Stomach (tissue), 8 donors: ENCODE measurements at regions not wholly inside any gene's neighbourhood (a gene's known extent, or its start where the extent isn't known, plus 50 kb on each side); places are given as distances from the start of the nearest gene placed in this dataset.

ENCODE experiments used
- DNase-seq, 2 donors: peaks; one replicate each; pipeline versions ENCODE4 v3.0.0 to v3.0.0-alpha.2; 2013 to 2019
- H3K27ac ChIP-seq, 5 donors: fragments of 200-600 bp in 4 of 5; sonication (generic) in 4 of 5; one replicate each; pipeline ENCODE4 v1.5.1; 2013 to 2019; ENCODE audit warnings: mild to moderate bottlenecking in 1 of 5, moderate library complexity in 1 of 5
- H3K27me3 ChIP-seq, 3 donors: fragments of 200-600 bp; sonication (generic); one replicate each; pipeline ENCODE4 v1.5.1; 2017 to 2019; ENCODE audit warnings: mixed run types in 1 of 3
- H3K36me3 ChIP-seq, 4 donors: fragments of 200-600 bp; sonication (generic); 1 replicate in 3 of 4; 2 replicates in 1 of 4; pipeline ENCODE4 v1.5.1; 2016 to 2019
- H3K4me1 ChIP-seq, 4 donors: fragments of 200-600 bp; sonication (generic); one replicate each; pipeline ENCODE4 v1.5.1; 2016 to 2019
- H3K4me3 ChIP-seq, 4 donors: fragments of 200-600 bp; sonication (generic) in 3 of 4; one replicate each; pipeline ENCODE4 v1.5.1; 2016 to 2019; ENCODE audit warnings: mild to moderate bottlenecking in 1 of 4
- H3K9me3 ChIP-seq, 4 donors: fragments of 200-600 bp; sonication (generic); one replicate each; pipeline ENCODE4 v1.5.1; 2016 to 2019
- EP300 ChIP-seq: sonication (generic); formaldehyde crosslinking; IDR thresholded peaks from one replicate; pipeline ENCODE4 v1.6.1; 2017; ENCODE audit warnings: antibody characterized with exemption
- POLR2A ChIP-seq, 4 donors: fragments of 450-650 bp; IDR thresholded peaks; one replicate each; pipeline ENCODE4 v1.6.1; 2016; ENCODE audit warnings: antibody characterized with exemption in 4 of 4, control low read depth in 2 of 4, mild to moderate bottlenecking in 1 of 4, moderate library complexity in 1 of 4
- POLR2AphosphoS5 ChIP-seq, 3 donors: sonication (generic); formaldehyde crosslinking; IDR thresholded peaks; one replicate each; pipeline ENCODE4 v1.6.1; 2016; ENCODE audit warnings: antibody characterized with exemption in 3 of 3
- WGBS, 5 donors: extraction: QIAGEN DNeasy Blood & Tissue Kit in 3 of 5; methylation state at CpG; one replicate each; pipeline versions ENCODE4 v1.1.5 to v1.1.7; 2013 to 2018; 5-methylcytosine and 5-hydroxymethylcytosine counted together
- intact Hi-C: fragments of 100-400 bp; cut with DNase I; formaldehyde crosslinking; loops from one replicate; pipeline ENCODE4 v1.15.1; 2023; ENCODE audit warnings: low total_unique reads
- TF ChIP-seq, protein P1 (sequence below), 7 experiments: fragments of 450-650 bp in 4 of 7; fragments of 200-600 bp in 3 of 7; sonication (generic) in 3 of 7; IDR thresholded peaks; one replicate each; pipeline ENCODE4 v1.5.1; 2016 to 2019; ENCODE audit warnings: antibody characterized with exemption in 7 of 7, control low read depth in 2 of 7, mild to moderate bottlenecking in 1 of 7
- donor health status: healthy with polysubstance abuse.
- donor health status: Bipolar disorder and iron deficiency.
- donor health status: healthy.

DNA sequence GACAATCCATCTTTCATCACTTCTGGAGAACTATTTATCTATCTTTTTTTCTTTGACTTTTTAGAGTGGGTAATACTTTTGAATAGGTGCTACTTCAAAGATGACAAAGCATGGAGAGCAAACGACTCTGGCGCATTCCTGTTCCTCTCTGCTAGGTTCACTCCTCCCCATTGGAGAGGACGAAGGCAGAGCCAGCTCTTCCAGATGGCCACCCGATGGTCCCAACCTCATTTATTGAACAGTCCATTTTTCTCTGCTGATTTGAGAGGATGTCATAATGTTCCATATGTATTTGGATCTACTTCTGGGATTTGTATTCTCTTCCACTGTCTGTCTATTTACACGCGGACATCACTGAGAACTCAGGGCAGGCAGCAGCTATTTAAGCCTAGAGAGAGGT lies 284.3 kb upstream of the CXCR4 start:
- no peaks in the 10 kb centered on the region for H3K4me1 ChIP-seq
- intact Hi-C loops, result no loop called here
- H3K27ac ChIP-seq, result no peak overlapping the region
- TF ChIP-seq, protein P1, sequence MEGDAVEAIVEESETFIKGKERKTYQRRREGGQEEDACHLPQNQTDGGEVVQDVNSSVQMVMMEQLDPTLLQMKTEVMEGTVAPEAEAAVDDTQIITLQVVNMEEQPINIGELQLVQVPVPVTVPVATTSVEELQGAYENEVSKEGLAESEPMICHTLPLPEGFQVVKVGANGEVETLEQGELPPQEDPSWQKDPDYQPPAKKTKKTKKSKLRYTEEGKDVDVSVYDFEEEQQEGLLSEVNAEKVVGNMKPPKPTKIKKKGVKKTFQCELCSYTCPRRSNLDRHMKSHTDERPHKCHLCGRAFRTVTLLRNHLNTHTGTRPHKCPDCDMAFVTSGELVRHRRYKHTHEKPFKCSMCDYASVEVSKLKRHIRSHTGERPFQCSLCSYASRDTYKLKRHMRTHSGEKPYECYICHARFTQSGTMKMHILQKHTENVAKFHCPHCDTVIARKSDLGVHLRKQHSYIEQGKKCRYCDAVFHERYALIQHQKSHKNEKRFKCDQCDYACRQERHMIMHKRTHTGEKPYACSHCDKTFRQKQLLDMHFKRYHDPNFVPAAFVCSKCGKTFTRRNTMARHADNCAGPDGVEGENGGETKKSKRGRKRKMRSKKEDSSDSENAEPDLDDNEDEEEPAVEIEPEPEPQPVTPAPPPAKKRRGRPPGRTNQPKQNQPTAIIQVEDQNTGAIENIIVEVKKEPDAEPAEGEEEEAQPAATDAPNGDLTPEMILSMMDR (IDR thresholded peaks at IDR 0.05), result no peak
- no peak for TF ChIP-seq POLR2A (IDR thresholded peaks at IDR 0.05)
- TF ChIP-seq POLR2AphosphoS5 (IDR thresholded peaks at IDR 0.05), result no peak
- TF ChIP-seq EP300, result no peak
- 71 to 85% (median 81%) methylated on average over 6 of the region's 6 CpGs for WGBS, 5 donors
- H3K27me3 ChIP-seq, result peaks cover 0 to 17% (median 14%) of the 10 kb centered on the region in 3 donors
- no peak overlapping the region for H3K4me3 ChIP-seq
- H3K9me3 ChIP-seq, result no peaks in the 10 kb centered on the region
- no peaks in the 10 kb centered on the region for H3K36me3 ChIP-seq
- no peak for DNase-seq

DNA sequence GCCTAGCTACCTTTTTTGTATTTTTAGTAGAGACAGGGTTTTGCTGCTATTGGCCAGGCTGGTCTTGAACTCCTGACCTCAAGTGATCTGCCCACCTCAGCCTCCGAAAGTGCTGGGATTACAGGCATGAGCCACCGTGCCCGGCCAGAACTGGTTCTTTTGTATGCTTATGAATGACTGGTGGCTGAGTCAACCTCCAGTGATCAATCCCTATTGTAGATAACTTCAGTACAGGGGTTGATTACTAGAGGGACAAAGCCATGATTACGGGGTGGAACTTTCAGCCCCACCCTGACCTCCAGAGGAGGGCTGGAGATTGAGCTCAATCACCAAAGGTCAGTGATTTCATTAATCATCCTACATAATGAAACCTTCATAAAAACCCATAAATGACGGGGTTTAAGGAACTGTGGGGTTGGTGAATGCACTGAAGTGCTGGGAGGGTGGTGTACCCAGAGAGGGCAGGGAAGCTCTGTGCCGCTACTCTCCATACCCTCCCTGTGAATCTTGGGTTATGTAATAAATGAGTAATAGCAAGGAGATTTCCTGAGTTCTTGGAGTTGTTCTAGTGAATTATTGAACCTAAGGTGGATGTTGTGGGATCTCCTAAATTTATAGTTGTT lies 281.8 kb upstream of the CXCR4 start:
- peak; percentile 39 to 48 for DNase-seq
- Histone ChIP-seq H3K9me3 (no peaks in the 10 kb centered on the region), H3K4me3 (no peak overlapping the region), H3K27ac (no peak overlapping the region), H3K4me1 (no peaks in the 10 kb centered on the region), H3K36me3 (no peaks in the 10 kb centered on the region), H3K27me3 (peaks cover 0 to under 1% (median 0%) of the 10 kb centered on the region in 3 donors)
- WGBS, 5 donors, result 42 to 63% (median 43%) methylated on average over 6 of the region's 6 CpGs
- TF ChIP-seq, protein P1 (IDR thresholded peaks at IDR 0.05), result no peak
- peak in 1 of 3 donors; percentile 59 for TF ChIP-seq POLR2AphosphoS5 (IDR thresholded peaks at IDR 0.05)
- no peak for TF ChIP-seq EP300
- intact Hi-C loops, result no loop called here

DNA sequence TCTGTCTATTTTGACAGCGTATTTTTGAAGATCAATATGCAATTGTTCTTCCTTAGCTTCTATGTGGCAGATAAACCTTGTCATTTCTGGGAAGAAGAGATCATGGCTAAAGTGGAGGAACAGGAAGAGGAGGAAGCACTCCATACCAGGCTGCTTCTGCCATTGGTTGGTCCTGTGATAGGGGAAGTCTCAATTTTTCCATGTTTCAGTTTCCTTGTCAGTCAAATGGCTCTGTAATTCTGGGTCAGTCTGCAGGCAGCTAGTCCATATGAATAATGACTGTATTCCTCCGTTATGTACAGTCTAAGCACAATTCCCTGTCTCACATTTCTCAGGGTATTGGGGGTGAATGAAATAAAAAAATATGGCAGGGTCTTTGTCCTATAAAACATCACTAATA lies 277.6 kb upstream of the CXCR4 start:
- intact Hi-C loops, result no loop called here
- no peak for DNase-seq
- Histone ChIP-seq H3K4me3 (no peak overlapping the region), H3K27ac (no peak overlapping the region), H3K4me1 (no peaks in the 10 kb centered on the region), H3K36me3 (no peaks in the 10 kb centered on the region), H3K27me3 (no peaks in the 10 kb centered on the region), H3K9me3 (no peaks in the 10 kb centered on the region)
- TF ChIP-seq POLR2A (IDR thresholded peaks at IDR 0.05), result no peak
- no peak for TF ChIP-seq POLR2AphosphoS5 (IDR thresholded peaks at IDR 0.05)
- TF ChIP-seq EP300, result no peak
- TF ChIP-seq, protein P1 (IDR thresholded peaks at IDR 0.05), result no peak
- 91 to 96% (median 95%) methylated on average over 2 of the region's 2 CpGs for WGBS, 5 donors

DNA sequence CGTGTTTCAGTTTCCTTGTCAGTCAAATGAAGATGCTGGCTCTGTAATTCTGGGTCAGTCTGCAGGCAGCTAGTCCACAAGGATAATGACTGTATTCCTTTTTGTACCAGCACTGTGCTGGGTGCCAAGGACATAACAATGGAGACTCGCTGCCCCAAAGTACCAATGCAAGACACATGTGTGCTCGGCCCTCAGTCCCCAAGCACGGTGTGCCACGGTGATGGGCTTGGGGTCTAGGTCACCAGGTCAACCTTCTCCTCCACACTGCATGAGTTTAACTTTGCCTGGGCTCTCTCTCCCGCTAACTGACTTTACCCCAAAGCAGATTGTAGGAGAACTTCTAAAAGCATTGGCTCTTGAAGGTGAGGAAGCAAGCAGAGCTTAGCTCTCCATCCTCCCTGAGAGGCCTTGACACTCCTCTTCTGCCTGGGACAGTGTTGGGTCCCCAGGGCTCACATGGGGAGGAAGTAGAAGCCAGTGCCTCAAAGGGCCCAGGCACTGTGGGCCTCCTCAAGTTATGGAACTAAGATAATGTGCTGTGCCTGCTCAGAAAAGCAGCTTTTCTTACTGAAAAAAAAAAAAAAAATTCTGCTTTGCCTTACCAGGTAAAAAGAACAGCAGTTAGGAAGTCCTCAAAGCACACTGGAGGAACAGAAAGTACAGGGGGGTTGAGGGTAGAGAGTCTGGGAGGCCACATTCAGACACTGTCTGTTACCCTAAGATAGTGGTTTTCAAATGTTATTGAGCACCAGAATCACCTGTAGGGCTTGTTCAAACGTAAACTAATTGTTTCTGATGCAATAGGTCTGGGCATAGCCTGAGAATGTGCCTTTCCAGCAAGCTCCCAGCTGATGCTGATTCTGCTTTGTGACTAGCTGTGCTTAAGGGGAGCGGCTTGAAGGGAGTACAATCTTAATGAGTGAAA lies 276.4 kb upstream of the CXCR4 start:
- H3K27ac ChIP-seq, result no peak overlapping the region
- no peak for DNase-seq
- no peak overlapping the region for H3K4me3 ChIP-seq
- no peaks in the 10 kb centered on the region for H3K36me3 ChIP-seq
- no peaks in the 10 kb centered on the region for H3K4me1 ChIP-seq
- no peak for TF ChIP-seq POLR2A (IDR thresholded peaks at IDR 0.05)
- TF ChIP-seq, protein P1 (IDR thresholded peaks at IDR 0.05), result no peak
- no peak for TF ChIP-seq POLR2AphosphoS5 (IDR thresholded peaks at IDR 0.05)
- no peak for TF ChIP-seq EP300
- intact Hi-C loops, result no loop called here
- H3K27me3 ChIP-seq, result no peaks in the 10 kb centered on the region
- 80 to 87% (median 84%) methylated on average over 5 to 8 of the region's 8 CpGs for WGBS, 5 donors
- no peaks in the 10 kb centered on the region for H3K9me3 ChIP-seq
